Muscle layer of colon (tissue), 2 donors: ENCODE measurements at regions not wholly inside any gene's neighbourhood (a gene's known extent, or its start where the extent isn't known, plus 50 kb on each side); places are given as distances from the start of the nearest gene placed in this dataset.
A peak's percentile ranks its signal among the peaks of the same experiment; 100 is the strongest.

ENCODE experiments used
- H3K27ac ChIP-seq: one replicate; pipeline ENCODE4 v1.7.0; 2013; ENCODE audit warnings: low read depth, mild to moderate bottlenecking, low read length, moderate library complexity
- H3K27me3 ChIP-seq, 2 donors: one replicate each; pipeline ENCODE4 v1.7.0; 2013; ENCODE audit warnings: low read length in 2 of 2, mild to moderate bottlenecking in 2 of 2; ENCODE audit not compliant: insufficient read depth in 2 of 2, control insufficient read depth in 1 of 2
- H3K36me3 ChIP-seq: one replicate; pipeline ENCODE4 v1.7.0; 2013; ENCODE audit warnings: mild to moderate bottlenecking, low read length; ENCODE audit not compliant: insufficient read depth
- H3K4me1 ChIP-seq: one replicate; pipeline ENCODE4 v1.7.0; 2013; ENCODE audit warnings: mild to moderate bottlenecking, low read length; ENCODE audit not compliant: insufficient read depth
- H3K4me3 ChIP-seq, 2 donors: one replicate each; pipeline ENCODE4 v1.7.0; 2013; ENCODE audit warnings: low read length in 2 of 2, low read depth in 1 of 2, mild to moderate bottlenecking in 1 of 2, moderate library complexity in 1 of 2
- H3K9ac ChIP-seq: one replicate; pipeline ENCODE4 v1.7.0; 2013; ENCODE audit warnings: low read length
- H3K9me3 ChIP-seq: one replicate; pipeline ENCODE4 v1.7.0; 2013; ENCODE audit warnings: mild to moderate bottlenecking, low read length
- donor health status: abdominal sarcoma.
- donor health status: Adenocarcinoma of cecum.

DNA sequence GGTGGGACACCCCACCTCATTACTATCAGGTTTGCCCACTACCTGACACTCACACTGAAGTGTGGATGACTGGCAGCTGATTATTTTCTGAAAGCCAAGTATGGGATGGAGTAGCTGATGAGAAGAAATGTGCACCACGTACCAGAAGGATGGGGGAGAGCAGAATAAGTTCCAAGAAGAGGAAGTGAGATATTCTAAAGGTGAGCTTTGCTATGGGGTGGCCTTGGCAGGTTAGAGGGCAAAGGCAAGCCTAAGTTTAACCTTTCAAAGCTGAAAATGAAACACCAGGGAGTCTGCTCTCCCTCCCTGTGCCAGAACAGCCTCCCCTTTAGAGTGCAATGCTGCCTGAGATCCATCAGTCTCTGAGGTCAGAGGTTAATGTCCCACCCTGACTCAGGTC, 196.1 kb upstream of the OSR1 start:
- H3K4me1 ChIP-seq = no peaks in the 10 kb centered on the region
- no peak overlapping the region for H3K27ac ChIP-seq
- H3K36me3 ChIP-seq = no peaks in the 10 kb centered on the region
- no peaks in the 10 kb centered on the region for H3K27me3 ChIP-seq
- no peaks in the 10 kb centered on the region for H3K9me3 ChIP-seq
- H3K4me3 ChIP-seq = no peak overlapping the region
- H3K9ac ChIP-seq = no peak overlapping the region

DNA sequence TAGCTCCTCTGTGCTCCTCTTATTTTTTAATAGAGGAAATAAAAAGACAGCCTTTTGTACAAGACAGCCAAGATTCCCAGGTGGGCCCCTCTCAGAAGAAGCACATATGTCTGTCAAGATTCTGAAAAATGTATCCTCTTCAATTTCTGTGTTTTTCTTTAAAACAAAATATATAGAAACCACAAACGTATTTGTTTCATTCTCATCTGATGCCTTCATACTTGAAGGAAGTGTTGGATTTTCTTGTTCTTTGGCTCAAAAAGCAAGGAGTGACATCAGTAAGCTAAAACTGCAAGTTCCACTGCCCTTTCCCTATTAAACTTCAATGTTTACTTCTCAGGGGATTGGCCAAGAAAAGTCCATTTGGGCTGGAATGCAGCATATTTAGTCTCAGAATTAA, 193.8 kb upstream of the OSR1 start:
- H3K9me3 ChIP-seq = no peaks in the 10 kb centered on the region
- no peak overlapping the region for H3K27ac ChIP-seq
- H3K27me3 ChIP-seq = no peaks in the 10 kb centered on the region
- H3K9ac ChIP-seq = no peak overlapping the region
- H3K4me1 ChIP-seq = no peaks in the 10 kb centered on the region
- no peak overlapping the region for H3K4me3 ChIP-seq
- no peaks in the 10 kb centered on the region for H3K36me3 ChIP-seq

DNA sequence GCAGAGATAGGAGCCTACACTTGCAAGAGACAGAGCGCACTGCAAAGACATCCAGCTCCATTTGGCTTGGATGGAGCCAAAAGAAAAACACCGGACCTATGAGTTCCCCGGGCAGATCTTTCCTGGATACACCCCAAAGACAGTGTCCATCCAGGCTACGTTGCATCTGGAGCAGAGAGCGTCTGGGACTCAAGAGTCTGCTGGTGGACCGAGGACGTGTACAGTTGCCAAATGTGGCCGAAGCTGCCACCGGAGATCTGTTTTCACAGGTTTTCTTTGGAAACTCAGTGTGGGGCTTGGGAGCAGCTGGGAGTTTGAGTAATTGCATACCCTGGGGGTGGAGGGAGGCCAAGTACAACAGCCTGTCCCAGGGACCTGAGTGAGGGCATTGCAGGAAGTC, 192.3 kb upstream of the OSR1 start:
- Histone ChIP-seq H3K36me3 (no peaks in the 10 kb centered on the region), H3K4me3 (no peak overlapping the region), H3K4me1 (no peaks in the 10 kb centered on the region), H3K9me3 (no peaks in the 10 kb centered on the region), H3K9ac (no peak overlapping the region), H3K27me3 (no peaks in the 10 kb centered on the region), H3K27ac (no peak overlapping the region)

DNA sequence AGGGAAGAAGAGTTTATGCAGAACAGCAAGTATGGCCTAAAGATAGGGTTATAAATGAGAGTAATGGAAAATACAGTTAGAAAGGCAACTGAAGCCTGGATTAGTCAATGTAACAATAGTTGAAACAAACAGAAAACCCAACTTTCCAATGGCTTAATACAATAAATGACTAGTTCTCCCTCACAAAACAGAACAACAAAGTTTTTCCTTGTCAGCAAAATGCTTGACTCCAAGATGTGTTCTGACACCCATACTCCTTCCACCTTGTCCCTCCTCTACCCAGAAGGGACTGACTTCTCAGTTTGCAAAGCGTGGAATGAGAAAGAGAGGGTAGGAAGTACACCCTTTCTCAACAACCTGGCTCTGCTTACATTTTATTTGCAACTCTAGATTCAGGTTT, 191.4 kb upstream of the OSR1 start:
- no peaks in the 10 kb centered on the region for H3K9me3 ChIP-seq
- H3K27ac ChIP-seq = no peak overlapping the region
- H3K4me3 ChIP-seq = no peak overlapping the region
- H3K27me3 ChIP-seq = no peaks in the 10 kb centered on the region
- no peaks in the 10 kb centered on the region for H3K36me3 ChIP-seq
- H3K9ac ChIP-seq = no peak overlapping the region
- no peaks in the 10 kb centered on the region for H3K4me1 ChIP-seq

DNA sequence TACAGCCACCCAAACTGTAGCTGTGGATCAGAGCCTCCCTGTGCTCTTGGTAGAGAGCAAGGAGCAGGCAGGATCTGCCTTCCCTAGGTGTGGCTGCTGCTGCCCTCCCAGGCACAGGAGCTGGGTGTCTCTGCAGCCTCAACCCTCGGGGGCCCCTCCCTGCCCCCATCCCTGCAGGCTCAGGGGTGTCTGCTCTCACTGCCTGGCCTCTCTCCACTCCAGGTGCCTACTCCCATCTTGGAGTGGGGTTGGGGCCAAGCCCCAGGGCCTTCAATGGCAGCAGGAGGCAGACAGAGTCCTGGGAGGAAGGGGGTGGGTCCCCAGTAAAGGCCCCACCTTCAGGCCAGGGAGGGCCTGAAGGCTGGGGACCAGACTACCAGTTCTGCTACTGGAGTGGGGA, 189.7 kb upstream of the OSR1 start:
- Histone ChIP-seq H3K27ac (no peak overlapping the region), H3K36me3 (no peaks in the 10 kb centered on the region), H3K4me1 (no peaks in the 10 kb centered on the region)

DNA sequence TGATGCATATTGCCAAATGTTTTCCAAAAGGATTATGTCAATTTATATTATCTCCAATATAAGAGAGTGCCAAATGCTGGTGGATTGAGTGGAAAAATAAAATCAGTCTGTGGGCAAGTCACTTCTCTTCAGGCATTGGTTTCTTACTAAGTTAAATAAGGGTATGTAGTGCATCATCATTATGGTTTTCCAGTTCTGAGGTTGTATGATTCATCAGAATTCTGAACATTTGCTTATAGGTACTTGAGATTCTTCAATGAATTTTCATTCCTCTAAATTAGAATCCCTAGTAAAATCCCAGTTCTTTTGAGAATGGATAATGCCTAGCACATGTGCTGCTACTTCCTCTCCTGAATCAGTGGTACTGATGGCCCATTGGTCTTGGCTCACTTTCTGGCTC, 188.9 kb upstream of the OSR1 start:
- Histone ChIP-seq H3K27ac (no peak overlapping the region), H3K27me3 (no peaks in the 10 kb centered on the region), H3K4me3 (no peak overlapping the region), H3K9me3 (no peaks in the 10 kb centered on the region), H3K36me3 (no peaks in the 10 kb centered on the region), H3K9ac (no peak overlapping the region), H3K4me1 (no peaks in the 10 kb centered on the region)

More for the DNA sequence above, 189.7 kb upstream of the OSR1 start:
- H3K9ac ChIP-seq = no peak overlapping the region
- H3K9me3 ChIP-seq = no peaks in the 10 kb centered on the region
- H3K4me3 ChIP-seq = no peak overlapping the region
- no peaks in the 10 kb centered on the region for H3K27me3 ChIP-seq

DNA sequence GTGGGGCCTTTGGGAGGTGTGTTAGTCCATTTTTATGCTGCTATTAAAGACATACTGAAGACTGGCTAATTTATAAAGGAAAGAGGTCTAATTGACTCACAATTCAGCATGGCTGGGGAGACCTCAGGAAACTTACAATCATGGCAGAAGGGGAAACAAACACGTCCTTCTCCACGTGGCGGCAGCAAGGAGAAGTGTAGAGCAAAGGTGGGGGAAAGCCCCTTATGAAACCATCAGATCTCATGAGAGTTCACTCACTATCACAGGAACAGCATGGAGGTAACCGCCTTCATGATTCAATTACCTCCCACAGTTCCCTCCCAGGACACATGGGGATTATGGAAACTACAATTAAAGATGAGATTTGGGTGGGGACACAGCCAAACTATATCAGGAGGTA, 187.1 kb upstream of the OSR1 start:
- Histone ChIP-seq H3K27ac (no peak overlapping the region), H3K27me3 (no peaks in the 10 kb centered on the region), H3K9ac (no peak overlapping the region), H3K36me3 (no peaks in the 10 kb centered on the region), H3K4me3 (no peak overlapping the region), H3K9me3 (no peaks in the 10 kb centered on the region), H3K4me1 (peaks cover 16% of the 10 kb centered on the region)

DNA sequence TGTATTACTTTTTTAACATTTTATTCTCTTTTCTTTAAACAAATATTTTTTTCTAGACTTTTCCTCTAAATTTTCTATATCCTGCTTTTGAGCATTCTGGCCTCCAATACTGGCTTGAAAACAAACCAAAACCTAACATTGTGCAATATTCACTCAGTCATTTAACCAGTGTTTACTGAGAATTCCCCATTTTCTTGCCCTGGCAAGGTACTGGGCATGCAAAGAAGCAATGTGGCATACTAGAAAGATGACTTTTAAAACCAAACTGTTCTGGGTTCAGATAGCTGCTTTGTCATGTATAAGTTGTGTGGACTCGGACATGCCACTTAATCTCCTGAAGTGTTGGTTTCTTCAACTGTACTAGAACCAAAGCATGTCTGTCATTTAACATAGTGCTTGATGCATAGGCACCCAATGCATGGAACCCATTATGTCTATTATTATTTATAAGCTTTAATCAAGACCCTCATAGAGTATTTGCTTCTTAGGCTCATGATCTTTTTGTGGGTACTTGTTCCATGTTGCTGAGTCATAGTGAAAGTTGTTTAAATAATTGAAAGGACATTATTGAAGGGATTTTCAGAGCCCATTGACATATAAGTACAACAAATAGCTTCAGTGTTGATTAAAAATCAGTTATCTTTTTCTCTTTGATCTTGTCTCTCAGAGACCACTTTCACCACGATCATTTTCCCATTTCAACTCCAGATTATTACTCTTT, 185.4 kb upstream of the OSR1 start:
- Histone ChIP-seq H3K27ac (no peak overlapping the region), H3K4me1 (peaks cover 24% of the 10 kb centered on the region), H3K4me3 (no peak overlapping the region), H3K9me3 (no peaks in the 10 kb centered on the region), H3K9ac (no peak overlapping the region), H3K36me3 (no peaks in the 10 kb centered on the region), H3K27me3 (no peaks in the 10 kb centered on the region)

DNA sequence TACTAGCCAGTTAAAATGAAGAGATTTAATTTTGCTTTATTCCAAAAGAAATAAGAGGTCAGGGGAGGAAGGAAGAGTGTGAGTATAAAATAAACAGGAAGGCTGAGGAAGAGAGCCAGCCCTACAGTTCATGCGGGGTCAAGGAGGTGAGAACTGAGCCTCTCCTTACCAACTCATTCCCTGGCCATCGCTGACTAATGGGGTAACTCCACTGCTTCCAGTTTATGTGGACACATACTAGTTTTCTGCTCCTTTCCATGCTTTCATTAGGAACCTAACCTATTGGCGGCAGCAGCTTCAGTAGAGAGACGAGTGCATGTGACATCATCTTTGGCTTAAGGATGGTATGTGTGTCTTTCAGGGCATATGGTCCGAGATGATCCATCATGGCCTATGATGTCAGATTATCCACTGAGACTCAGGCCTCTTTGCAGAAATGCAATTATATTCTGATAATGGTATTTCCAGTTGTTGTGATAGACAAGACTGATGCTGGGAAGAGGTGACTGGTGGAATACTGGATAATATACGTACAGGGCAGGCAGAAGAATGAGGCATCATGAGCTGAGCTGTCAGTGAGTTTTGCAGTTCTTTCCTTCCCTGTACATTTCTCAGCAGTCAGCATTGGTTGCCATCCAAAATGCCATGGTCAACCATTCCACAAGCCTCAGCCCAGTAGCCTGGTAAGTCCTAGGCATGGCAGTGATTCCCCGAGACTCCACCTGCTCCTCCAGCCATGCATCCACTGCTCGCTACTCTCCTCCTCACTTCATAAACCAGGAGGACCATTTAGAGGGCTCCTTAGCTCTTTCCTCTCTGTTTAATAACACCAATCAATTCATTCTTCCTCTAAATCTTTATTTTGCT, 184.6 kb upstream of the OSR1 start:
- H3K27ac ChIP-seq = no peak overlapping the region

DNA sequence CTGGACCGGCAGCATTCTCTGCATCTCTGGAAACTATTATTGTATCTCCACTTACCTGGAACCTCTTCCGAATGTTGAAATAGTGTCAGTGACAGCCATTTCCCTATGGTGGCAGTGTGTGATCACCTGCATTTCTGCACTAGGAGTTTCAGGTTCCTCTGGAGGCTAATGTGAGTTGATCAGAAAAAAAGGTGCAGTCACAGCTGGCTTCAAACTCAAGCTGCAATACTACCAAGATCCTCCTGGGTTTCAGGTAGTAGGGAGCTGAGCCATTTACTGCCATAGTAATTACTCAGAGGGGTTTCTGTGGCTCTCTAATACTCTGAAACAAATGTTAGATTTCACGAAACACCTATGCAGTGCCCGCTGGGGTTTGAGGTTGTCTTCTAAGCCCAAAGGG, 183.5 kb upstream of the OSR1 start:
- Histone ChIP-seq H3K9ac (no peak overlapping the region), H3K27me3 (no peaks in the 10 kb centered on the region), H3K9me3 (no peaks in the 10 kb centered on the region), H3K27ac (no peak overlapping the region), H3K4me1 (peaks cover 37% of the 10 kb centered on the region), H3K4me3 (no peak overlapping the region), H3K36me3 (no peaks in the 10 kb centered on the region)

More for the DNA sequence above, 184.6 kb upstream of the OSR1 start:
- no peaks in the 10 kb centered on the region for H3K36me3 ChIP-seq
- peaks cover 31% of the 10 kb centered on the region for H3K4me1 ChIP-seq
- no peak overlapping the region for H3K4me3 ChIP-seq
- H3K9ac ChIP-seq = no peak overlapping the region
- H3K27me3 ChIP-seq = no peaks in the 10 kb centered on the region
- H3K9me3 ChIP-seq = no peaks in the 10 kb centered on the region

DNA sequence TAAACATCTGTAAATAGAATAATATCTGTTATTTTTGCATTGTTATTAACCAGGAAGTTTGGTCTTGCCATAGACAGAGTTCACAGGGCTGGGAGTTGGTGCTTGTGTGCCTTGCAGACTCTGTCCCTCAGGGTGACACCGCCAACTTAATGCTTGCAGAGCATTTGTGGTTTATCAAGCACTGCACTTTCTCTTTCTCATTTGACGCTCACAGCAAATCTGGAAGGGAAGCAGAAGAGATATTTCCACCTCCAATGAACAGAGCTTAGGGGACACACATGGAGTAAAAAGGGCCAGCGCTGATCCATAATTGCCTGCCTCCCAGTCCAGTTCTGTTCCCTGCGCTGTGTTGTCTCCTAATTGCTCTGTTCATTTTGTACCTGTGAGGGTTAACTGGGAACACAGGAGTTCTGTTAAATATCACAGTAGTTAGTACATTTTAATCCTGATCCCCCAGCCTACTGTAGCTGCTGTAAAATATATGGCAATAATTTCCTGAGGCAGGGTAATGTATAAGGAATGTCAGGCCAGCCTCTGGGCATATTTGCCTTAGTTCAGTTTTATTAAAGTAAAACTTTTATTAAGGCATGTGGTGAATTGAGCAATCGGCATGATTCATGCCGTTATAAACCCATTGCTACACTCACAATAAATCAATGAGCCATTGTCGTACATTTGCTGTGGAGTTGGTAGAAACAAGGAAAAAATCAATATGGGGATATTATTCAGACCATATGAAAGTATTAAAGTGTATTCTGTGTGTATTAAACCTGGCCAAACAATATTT, 182.5 kb upstream of the OSR1 start:
- H3K9ac ChIP-seq = no peak overlapping the region
- H3K4me3 ChIP-seq = peak overlapping the region in 1 of 2 donors; percentile 9
- H3K27ac ChIP-seq = no peak overlapping the region
- peaks cover 37% of the 10 kb centered on the region for H3K4me1 ChIP-seq
- no peaks in the 10 kb centered on the region for H3K27me3 ChIP-seq
- no peaks in the 10 kb centered on the region for H3K9me3 ChIP-seq
- H3K36me3 ChIP-seq = no peaks in the 10 kb centered on the region
